Activated CD8-positive, alpha-beta T cell treated with anti-CD3 and anti-CD28 coated beads for 36 hours (primary cell): ENCODE measurements at regions not wholly inside any gene's neighbourhood (a gene's known extent, or its start where the extent isn't known, plus 50 kb on each side); places are given as distances from the start of the nearest gene placed in this dataset.

ENCODE experiments used
- ATAC-seq: fragments of 200-7000 bp; cut with Tn5 transposase; one replicate; pipeline ENCODE4 v1.10.0; 2021; ENCODE audit warnings: mild to moderate bottlenecking, moderate library complexity
- CTCF ChIA-PET: fragments of 350-600 bp; sonication (Branson Sonifier 250); formaldehyde crosslinking; loops from one replicate; lab custom pipeline; 2021; ENCODE audit warnings: antibody characterized with exemption; lab: Charles Lee
- POLR2A ChIA-PET: fragments of 350-600 bp; sonication (Branson Sonifier 250); formaldehyde crosslinking; loops from one replicate; lab custom pipeline; 2021; ENCODE audit warnings: antibody characterized with exemption; lab: Charles Lee
- DNase-seq: peaks from one replicate; pipeline ENCODE4 v3.0.0-alpha.2; 2020
- H3K27ac Mint-ChIP-seq: one replicate; pipeline ENCODE4 v1.8.0; 2021; ENCODE audit warnings: mild to moderate bottlenecking, mixed read lengths
- H3K27me3 Mint-ChIP-seq: one replicate; pipeline ENCODE4 v1.8.0; 2021; ENCODE audit warnings: mixed read lengths
- H3K36me3 Mint-ChIP-seq: one replicate; pipeline ENCODE4 v1.8.0; 2021; ENCODE audit warnings: low read depth, mixed read lengths
- H3K4me1 Mint-ChIP-seq: one replicate; pipeline ENCODE4 v1.8.0; 2021; ENCODE audit warnings: low read depth, mixed read lengths
- H3K4me3 Mint-ChIP-seq: one replicate; pipeline ENCODE4 v1.8.0; 2021; ENCODE audit warnings: mild to moderate bottlenecking, moderate library complexity, mixed read lengths
- H3K9me3 Mint-ChIP-seq: one replicate; pipeline ENCODE4 v1.8.0; 2021; ENCODE audit warnings: mixed read lengths
- intact Hi-C: fragments of 100-400 bp; cut with micrococcal nuclease; formaldehyde crosslinking; loops from one replicate; pipeline ENCODE4 v1.10.0; 2022
- TF ChIP-seq, protein P1 (sequence below): fragments of 200-600 bp; IDR thresholded peaks from one replicate; pipeline ENCODE4 v1.8.0; 2022; ENCODE audit warnings: antibody characterized with exemption, mild to moderate bottlenecking

DNA sequence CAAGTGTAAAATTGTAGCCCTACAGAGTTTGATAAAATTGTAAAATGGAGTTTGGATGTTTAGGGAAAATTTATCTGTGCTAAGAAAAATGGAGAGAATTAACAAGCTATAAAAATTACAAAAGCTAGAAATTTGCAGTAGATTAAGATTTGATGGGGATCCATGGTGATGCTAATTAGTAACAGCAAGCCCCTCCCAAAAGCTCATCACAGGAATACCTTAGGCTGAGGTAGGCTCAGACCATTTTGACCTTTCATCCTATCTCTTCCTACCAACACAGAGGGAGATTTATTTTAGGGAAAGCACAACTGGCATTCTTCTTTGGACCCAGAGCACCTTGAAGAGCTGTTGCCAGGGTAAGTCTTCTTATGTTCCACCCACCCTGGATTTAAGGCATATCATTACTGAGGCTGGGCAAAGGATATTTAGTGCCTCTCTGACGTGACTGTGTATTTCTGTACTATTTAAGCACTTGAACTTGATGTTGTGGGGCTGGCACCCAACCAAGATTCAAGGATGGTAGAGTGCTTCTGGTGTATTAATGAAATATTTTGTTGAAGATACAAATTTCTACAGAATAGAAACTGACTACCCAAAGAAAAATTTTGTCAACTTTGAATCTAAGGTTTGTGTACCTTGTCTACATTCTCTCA lies 70.8 kb upstream of the SLC39A10 start:
- ATAC-seq (no peak), DNase-seq (no peak)
- Mint-ChIP-seq H3K27ac (no peak overlapping the region), H3K9me3 (no peaks in the 10 kb centered on the region), H3K27me3 (no peaks in the 10 kb centered on the region), H3K4me1 (peaks cover 2% of the 10 kb centered on the region), H3K4me3 (no peak overlapping the region), H3K36me3 (no peaks in the 10 kb centered on the region)
- intact Hi-C loops: no loop called here
- TF ChIP-seq, protein P1, sequence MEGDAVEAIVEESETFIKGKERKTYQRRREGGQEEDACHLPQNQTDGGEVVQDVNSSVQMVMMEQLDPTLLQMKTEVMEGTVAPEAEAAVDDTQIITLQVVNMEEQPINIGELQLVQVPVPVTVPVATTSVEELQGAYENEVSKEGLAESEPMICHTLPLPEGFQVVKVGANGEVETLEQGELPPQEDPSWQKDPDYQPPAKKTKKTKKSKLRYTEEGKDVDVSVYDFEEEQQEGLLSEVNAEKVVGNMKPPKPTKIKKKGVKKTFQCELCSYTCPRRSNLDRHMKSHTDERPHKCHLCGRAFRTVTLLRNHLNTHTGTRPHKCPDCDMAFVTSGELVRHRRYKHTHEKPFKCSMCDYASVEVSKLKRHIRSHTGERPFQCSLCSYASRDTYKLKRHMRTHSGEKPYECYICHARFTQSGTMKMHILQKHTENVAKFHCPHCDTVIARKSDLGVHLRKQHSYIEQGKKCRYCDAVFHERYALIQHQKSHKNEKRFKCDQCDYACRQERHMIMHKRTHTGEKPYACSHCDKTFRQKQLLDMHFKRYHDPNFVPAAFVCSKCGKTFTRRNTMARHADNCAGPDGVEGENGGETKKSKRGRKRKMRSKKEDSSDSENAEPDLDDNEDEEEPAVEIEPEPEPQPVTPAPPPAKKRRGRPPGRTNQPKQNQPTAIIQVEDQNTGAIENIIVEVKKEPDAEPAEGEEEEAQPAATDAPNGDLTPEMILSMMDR: no peak
- CTCF ChIA-PET: no interaction called here
- POLR2A ChIA-PET: interaction anchor here (1.8 kb wide), 1 partner anchor 10 kb away, joined by 5 read pairs; no protein-coding TSS in a partner anchor

DNA sequence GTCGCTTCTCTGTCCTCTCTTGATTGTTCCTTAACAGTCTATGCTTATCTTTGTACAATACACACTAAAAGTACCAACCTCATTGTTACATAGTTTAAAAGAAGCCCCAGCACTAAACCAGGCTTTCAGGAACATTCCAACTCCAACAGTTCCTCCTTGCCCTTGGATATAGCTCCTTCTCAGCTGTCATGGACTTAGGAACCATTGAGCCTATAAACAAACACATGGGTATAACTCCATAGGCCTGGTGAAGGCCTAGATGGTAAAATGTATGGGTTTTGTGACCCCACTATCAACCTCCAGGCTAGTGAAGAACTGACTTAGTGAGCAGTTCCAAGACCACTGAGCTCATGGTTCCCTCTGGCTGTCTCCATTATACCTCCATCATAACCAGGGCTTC lies 74.8 kb upstream of the SLC39A10 start:
- POLR2A ChIA-PET: no interaction called here
- CTCF ChIA-PET: no interaction called here
- H3K9me3 Mint-ChIP-seq: no peaks in the 10 kb centered on the region
- no peak for ATAC-seq
- no peaks in the 10 kb centered on the region for H3K27me3 Mint-ChIP-seq
- H3K4me3 Mint-ChIP-seq: no peak overlapping the region
- H3K27ac Mint-ChIP-seq: no peak overlapping the region
- H3K4me1 Mint-ChIP-seq: peaks cover 23% of the 10 kb centered on the region
- DNase-seq: no peak
- intact Hi-C loops: no loop called here
- TF ChIP-seq, protein P1: no peak
- no peaks in the 10 kb centered on the region for H3K36me3 Mint-ChIP-seq

DNA sequence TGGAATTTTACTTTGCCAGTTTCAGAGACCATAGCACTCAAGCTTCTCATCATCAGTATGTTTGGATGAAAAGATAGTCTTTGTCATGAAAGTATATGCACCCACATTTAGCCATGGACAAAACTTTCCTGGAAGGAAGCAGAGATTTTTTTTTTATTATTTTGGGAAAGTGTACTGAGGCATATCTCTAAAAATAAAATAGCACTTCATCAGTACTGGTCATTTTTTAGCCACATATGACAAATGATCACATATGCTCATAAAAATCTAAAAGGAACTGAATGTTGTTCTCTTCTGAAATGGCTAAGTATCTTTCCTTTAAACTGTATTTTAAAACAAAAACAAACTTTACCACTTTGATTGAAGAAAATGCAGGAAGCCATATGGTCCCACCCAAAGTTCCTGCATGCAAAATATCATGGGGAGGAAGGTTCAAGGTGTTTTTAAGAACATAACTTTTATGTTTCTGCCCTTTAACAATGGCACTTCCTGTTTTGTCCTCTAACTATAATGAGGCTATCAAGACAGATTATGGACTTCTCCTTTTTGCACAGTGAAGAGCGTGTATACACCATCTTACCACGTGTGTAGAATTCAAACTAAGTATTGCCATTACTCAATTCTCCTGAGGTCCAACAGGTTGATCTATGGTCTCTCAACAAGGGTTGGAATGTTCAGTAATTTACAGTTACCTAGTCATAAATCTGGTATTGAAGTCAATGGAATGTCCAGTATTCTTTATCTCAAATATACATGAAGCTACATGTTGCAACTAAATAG lies 77.1 kb upstream of the SLC39A10 start:
- Mint-ChIP-seq H3K4me1 (peaks cover 41% of the 10 kb centered on the region), H3K27me3 (no peaks in the 10 kb centered on the region), H3K36me3 (no peaks in the 10 kb centered on the region), H3K9me3 (no peaks in the 10 kb centered on the region), H3K27ac (peak overlapping the region; percentile 78), H3K4me3 (no peak overlapping the region)
- no peak for ATAC-seq
- intact Hi-C loops: loop anchor here (10.0 kb wide), 1 partner anchor 485 kb away; the partner anchor contains the start of gene DNAH7
- no peak for DNase-seq
- ChIA-PET POLR2A (interaction anchor here (0.6 to 0.9 kb wide), 2 partner anchors 10 to 565 kb away, joined by 3 to 5 read pairs; no protein-coding TSS in a partner anchor), CTCF (interaction anchor here (1.3 to 2.4 kb wide), 2 partner anchors 13 to 80 kb away, joined by 4 to 7 read pairs; no protein-coding TSS in a partner anchor)
- TF ChIP-seq, protein P1: no peak

DNA sequence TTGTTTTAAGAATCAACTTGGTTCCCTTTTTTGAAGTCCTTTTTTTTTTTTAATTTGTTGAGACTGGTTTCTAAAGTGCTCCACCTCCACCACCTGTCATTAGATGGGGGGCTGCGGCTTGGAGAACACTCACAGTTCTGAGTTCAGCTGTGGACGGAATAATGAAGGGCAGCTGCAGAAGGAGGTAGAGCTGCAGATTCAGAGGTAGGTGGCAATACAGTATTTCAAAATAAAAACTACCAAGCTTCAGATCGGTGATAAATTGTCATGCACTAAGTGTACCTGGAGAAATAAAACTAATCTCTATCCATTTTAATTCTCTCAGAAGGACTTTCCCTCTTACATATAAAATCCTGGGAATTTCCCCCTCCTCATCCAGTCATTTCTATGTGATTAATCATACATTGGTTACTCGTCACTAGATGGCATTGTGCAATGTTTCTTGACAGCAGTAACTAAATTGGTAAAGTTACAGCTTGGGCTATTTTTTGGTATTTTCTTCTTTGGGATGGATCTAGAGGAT lies 81.1 kb upstream of the SLC39A10 start:
- Mint-ChIP-seq H3K9me3 (no peaks in the 10 kb centered on the region), H3K27ac (peak overlapping the region; percentile 47), H3K4me1 (peaks cover 53% of the 10 kb centered on the region), H3K27me3 (no peaks in the 10 kb centered on the region), H3K36me3 (no peaks in the 10 kb centered on the region), H3K4me3 (no peak overlapping the region)
- ChIA-PET POLR2A (interaction anchor here (1.0 to 2.1 kb wide), 2 partner anchors 11 to 81 kb away, joined by 4 to 5 read pairs; partner anchors contain the start of gene SLC39A10), CTCF (interaction anchor here (0.6 to 4.0 kb wide), 11 partner anchors 10 to 491 kb away, joined by 3 to 28 read pairs (median 5); partner anchors contain the start of gene SLC39A10)
- ATAC-seq: peak; percentile 72
- intact Hi-C loops: loop anchor here (1.0 to 10.0 kb wide), 2 partner anchors 84 to 489 kb away; partner anchors contain the start of gene DNAH7
- peak; percentile 48 for DNase-seq
- TF ChIP-seq, protein P1: peak; percentile 36
